Loucy (cell line): ENCODE measurements at regions not wholly inside any gene's neighbourhood (a gene's known extent, or its start where the extent isn't known, plus 50 kb on each side); places are given as distances from the start of the nearest gene placed in this dataset.

ENCODE experiments used
- H2AFZ ChIP-seq: fragments of 200-600 bp; sonication (generic); 2 replicates; pipeline ENCODE4 v1.6.0; 2016; ENCODE audit warnings: antibody characterized with exemption, mild to moderate bottlenecking, low read length, moderate library complexity
- H3F3A ChIP-seq: fragments of 200-600 bp; 2 replicates; pipeline ENCODE4 v1.6.0; 2016; ENCODE audit warnings: antibody characterized with exemption, low read depth, mild to moderate bottlenecking
- H3K27me3 ChIP-seq: fragments of 200-600 bp; sonication (generic); 2 replicates; pipeline ENCODE4 v1.6.1; 2014; ENCODE audit warnings: low read length, mild to moderate bottlenecking; ENCODE audit not compliant: insufficient read depth, poor library complexity, severe bottlenecking
- H3K36me3 ChIP-seq: fragments of 200-600 bp; sonication (generic); 2 replicates; pipeline ENCODE4 v1.6.1; 2016; ENCODE audit warnings: low read length; ENCODE audit not compliant: insufficient read depth
- H3K4me1 ChIP-seq: fragments of 200-600 bp; sonication (generic); 2 replicates; pipeline ENCODE4 v1.5.1; 2014; ENCODE audit warnings: low read length, mild to moderate bottlenecking; ENCODE audit not compliant: insufficient read depth, poor library complexity, severe bottlenecking
- H3K4me2 ChIP-seq: fragments of 200-600 bp; sonication (generic); 2 replicates; pipeline ENCODE4 v1.6.0; 2014; ENCODE audit warnings: antibody characterized with exemption, low read length, low read depth, mild to moderate bottlenecking; ENCODE audit not compliant: poor library complexity, severe bottlenecking
- H3K4me3 ChIP-seq: fragments of 200-600 bp; sonication (generic); 2 replicates; pipeline ENCODE4 v1.5.1; 2014; ENCODE audit warnings: low read length, mild to moderate bottlenecking, mixed read lengths; ENCODE audit not compliant: poor library complexity, severe bottlenecking
- H3K79me2 ChIP-seq: fragments of 200-600 bp; sonication (generic); 2 replicates; pipeline ENCODE4 v1.6.1; 2014; ENCODE audit warnings: low read length; ENCODE audit not compliant: insufficient read depth
- H3K9ac ChIP-seq: fragments of 200-600 bp; sonication (generic); 2 replicates; pipeline ENCODE4 v1.6.0; 2014; ENCODE audit warnings: mild to moderate bottlenecking, low read depth, low read length, moderate library complexity; ENCODE audit not compliant: poor library complexity, severe bottlenecking
- H3K9me2 ChIP-seq: fragments of 200-600 bp; sonication (generic); replicated peaks from 2 replicates; pipeline ENCODE4 v1.6.1; 2016; ENCODE audit warnings: low read depth, low read length, mixed read lengths
- H3K9me3 ChIP-seq: fragments of 200-600 bp; sonication (generic); 2 replicates; pipeline ENCODE4 v1.6.1; 2014; ENCODE audit warnings: mild to moderate bottlenecking, antibody characterized with exemption, low read length, low read depth; ENCODE audit not compliant: insufficient read depth
- H4K20me1 ChIP-seq: fragments of 200-600 bp; sonication (generic); 2 replicates; pipeline ENCODE4 v1.6.0; 2014; ENCODE audit warnings: antibody characterized with exemption, low read length, mild to moderate bottlenecking; ENCODE audit not compliant: insufficient read depth, poor library complexity, severe bottlenecking
- EZH2phosphoT487 ChIP-seq: fragments of 200-600 bp; IDR thresholded peaks from 2 replicates; pipeline ENCODE4 v1.6.1; 2018; ENCODE audit warnings: antibody characterized with exemption, mild to moderate bottlenecking, moderate library complexity, borderline replicate concordance
- TF ChIP-seq, protein P1 (sequence below): fragments of 200-600 bp; sonication (generic); conservative IDR thresholded peaks from 2 replicates; pipeline ENCODE4 v1.5.1; 2014; ENCODE audit warnings: mild to moderate bottlenecking, antibody characterized with exemption, low read length

- Histone ChIP-seq H3K27me3 (no peaks in the 10 kb centered on the region), H2AFZ (no peak overlapping the region), H3K9me2 (no peaks in the 10 kb centered on the region), H3K9ac (no peak overlapping the region), H3K4me2 (no peak overlapping the region), H3K4me3 (no peak overlapping the region), H3K4me1 (no peaks in the 10 kb centered on the region), H3F3A (no peaks in the 10 kb centered on the region), H3K36me3 (no peaks in the 10 kb centered on the region), H3K79me2 (no peaks in the 10 kb centered on the region), H3K9me3 (no peaks in the 10 kb centered on the region), H4K20me1 (no peaks in the 10 kb centered on the region)
- no peak for TF ChIP-seq EZH2phosphoT487
- TF ChIP-seq, protein P1, sequence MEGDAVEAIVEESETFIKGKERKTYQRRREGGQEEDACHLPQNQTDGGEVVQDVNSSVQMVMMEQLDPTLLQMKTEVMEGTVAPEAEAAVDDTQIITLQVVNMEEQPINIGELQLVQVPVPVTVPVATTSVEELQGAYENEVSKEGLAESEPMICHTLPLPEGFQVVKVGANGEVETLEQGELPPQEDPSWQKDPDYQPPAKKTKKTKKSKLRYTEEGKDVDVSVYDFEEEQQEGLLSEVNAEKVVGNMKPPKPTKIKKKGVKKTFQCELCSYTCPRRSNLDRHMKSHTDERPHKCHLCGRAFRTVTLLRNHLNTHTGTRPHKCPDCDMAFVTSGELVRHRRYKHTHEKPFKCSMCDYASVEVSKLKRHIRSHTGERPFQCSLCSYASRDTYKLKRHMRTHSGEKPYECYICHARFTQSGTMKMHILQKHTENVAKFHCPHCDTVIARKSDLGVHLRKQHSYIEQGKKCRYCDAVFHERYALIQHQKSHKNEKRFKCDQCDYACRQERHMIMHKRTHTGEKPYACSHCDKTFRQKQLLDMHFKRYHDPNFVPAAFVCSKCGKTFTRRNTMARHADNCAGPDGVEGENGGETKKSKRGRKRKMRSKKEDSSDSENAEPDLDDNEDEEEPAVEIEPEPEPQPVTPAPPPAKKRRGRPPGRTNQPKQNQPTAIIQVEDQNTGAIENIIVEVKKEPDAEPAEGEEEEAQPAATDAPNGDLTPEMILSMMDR, result no peak
These were observed 123.3 kb upstream of the ST6GAL2 start for GRCh38 chr2:107009275-107009674.

DNA sequence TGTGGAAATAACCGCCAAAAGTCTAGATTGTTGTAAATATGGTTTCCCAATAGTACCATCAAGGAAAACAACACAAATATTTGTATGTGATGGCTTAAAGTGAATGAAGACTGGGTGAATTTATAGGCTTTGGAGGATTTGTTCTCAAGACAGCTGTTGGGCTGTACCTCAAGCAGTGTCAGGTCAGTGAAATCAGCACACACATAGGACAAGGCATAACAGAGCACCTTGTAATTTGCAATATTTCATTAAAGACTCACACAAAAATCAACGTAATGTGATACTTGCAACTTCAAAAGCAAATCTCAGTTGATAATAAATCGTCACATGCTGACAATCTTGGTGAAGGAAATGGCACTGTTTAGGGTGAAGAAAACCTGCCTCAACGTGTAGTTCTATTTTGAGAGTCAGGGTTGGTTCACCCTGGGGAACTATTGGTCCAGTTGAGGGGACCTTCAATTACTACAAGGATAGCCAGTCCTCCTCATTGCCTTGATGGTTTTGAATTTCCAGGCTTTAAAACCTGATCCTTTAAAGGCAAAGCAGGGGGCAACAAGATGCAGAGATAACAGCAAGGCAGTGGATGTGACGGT is 126.8 kb upstream of the ST6GAL2 start:
- Histone ChIP-seq H3K9me3 (no peaks in the 10 kb centered on the region), H3K4me2 (no peak overlapping the region), H3K79me2 (no peaks in the 10 kb centered on the region), H3K27me3 (no peaks in the 10 kb centered on the region), H3F3A (no peaks in the 10 kb centered on the region), H3K36me3 (no peaks in the 10 kb centered on the region), H3K9ac (no peak overlapping the region), H3K9me2 (no peaks in the 10 kb centered on the region), H2AFZ (no peak overlapping the region), H4K20me1 (no peaks in the 10 kb centered on the region), H3K4me1 (no peaks in the 10 kb centered on the region), H3K4me3 (no peak overlapping the region)
- TF ChIP-seq, protein P1, result no peak

DNA sequence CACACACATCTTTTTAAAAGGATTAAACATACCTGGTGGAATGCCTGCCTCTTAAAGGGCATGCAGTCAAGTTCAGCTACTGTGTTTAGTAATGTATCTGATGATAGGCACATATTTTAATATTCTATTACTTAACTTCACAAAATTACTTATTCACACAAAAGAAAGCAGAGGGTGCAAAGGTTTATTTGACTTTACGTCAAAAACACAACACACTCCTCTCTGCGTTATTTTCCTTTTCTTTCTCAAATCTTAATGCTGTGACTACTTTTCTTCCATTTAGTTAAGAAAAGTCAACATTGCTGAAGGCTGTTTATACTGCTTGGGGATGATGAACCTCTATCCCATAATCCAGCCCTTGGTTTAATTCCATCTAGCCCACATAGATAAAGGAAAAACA is 127.9 kb upstream of the ST6GAL2 start:
- Histone ChIP-seq H3K4me1 (no peaks in the 10 kb centered on the region), H3F3A (no peaks in the 10 kb centered on the region), H3K4me2 (no peak overlapping the region), H3K9ac (no peak overlapping the region), H3K4me3 (no peak overlapping the region), H2AFZ (no peak overlapping the region), H3K36me3 (no peaks in the 10 kb centered on the region), H3K9me2 (no peaks in the 10 kb centered on the region), H3K9me3 (no peaks in the 10 kb centered on the region), H3K79me2 (no peaks in the 10 kb centered on the region), H4K20me1 (no peaks in the 10 kb centered on the region), H3K27me3 (no peaks in the 10 kb centered on the region)
- TF ChIP-seq, protein P1, result no peak
- no peak for TF ChIP-seq EZH2phosphoT487
